ENCODE measurements at regions not wholly inside any gene's neighbourhood (a gene's known extent, or its start where the extent isn't known, plus 50 kb on each side); places are given as distances from the start of the nearest gene placed in this dataset.
"Not testable (repeated sequence)": the region's sequence is repeated elsewhere in the genome, so short reads cannot be mapped to it uniquely, and the experiment has no call there.

GRCh38 chr1:55472115-55472514, 257.0 kb upstream of the USP24 start:
- no peak for DNase-seq

GRCh38 chr1:55468142-55468795, 253.1 kb upstream of the USP24 start:
- peak; percentile 67 for DNase-seq

GRCh38 chr1:55466921-55467320, 251.8 kb upstream of the USP24 start:
- DNase-seq: peak; percentile 89

- no peak for DNase-seq
Observed at GRCh38 chr1:55466373-55466772, 251.2 kb upstream of the USP24 start.

- no peak for DNase-seq
Observed at GRCh38 chr1:55464550-55464949, 249.4 kb upstream of the USP24 start.

- no peak for DNase-seq
Observed at GRCh38 chr1:55463814-55464475, 248.8 kb upstream of the USP24 start.

GRCh38 chr1:55457874-55458273, 242.7 kb upstream of the USP24 start:
- DNase-seq: no peak

GRCh38 chr1:55456971-55457370, 241.8 kb upstream of the USP24 start:
- peak; percentile 39 for DNase-seq

- peak; percentile 53 for DNase-seq
Observed at GRCh38 chr1:55448261-55448660, 233.1 kb upstream of the USP24 start.

- no peak for DNase-seq
Observed at GRCh38 chr1:55447488-55447887, 232.3 kb upstream of the USP24 start.

GRCh38 chr1:55446351-55446750, 231.2 kb upstream of the USP24 start:
- DNase-seq: peak; percentile 83

GRCh38 chr1:55445416-55445815, 230.3 kb upstream of the USP24 start:
- no peak for DNase-seq

- no peak for DNase-seq
Observed at GRCh38 chr1:55444667-55445066, 229.5 kb upstream of the USP24 start.

GRCh38 chr1:55443175-55443915, 228.2 kb upstream of the USP24 start:
- peak; percentile 95 for DNase-seq

- DNase-seq: peak; percentile 67
Observed at GRCh38 chr1:55441489-55441888, 226.3 kb upstream of the USP24 start.

GRCh38 chr1:55437692-55438091, 222.5 kb upstream of the USP24 start:
- no peak for DNase-seq

GRCh38 chr1:55430720-55431119, 215.6 kb upstream of the USP24 start:
- peak; percentile 43 for DNase-seq

- not testable (repeated sequence) for DNase-seq
Observed at GRCh38 chr1:55430206-55430605, 215.0 kb upstream of the USP24 start.

GRCh38 chr1:55428944-55429931, 214.1 kb upstream of the USP24 start:
- DNase-seq: peak; percentile 99

GRCh38 chr1:55428231-55428630, 213.1 kb upstream of the USP24 start:
- DNase-seq: no peak

- no peak for DNase-seq
Observed at GRCh38 chr1:55427606-55428005, 212.4 kb upstream of the USP24 start.

- DNase-seq: no peak
Observed at GRCh38 chr1:55426619-55427018, 211.5 kb upstream of the USP24 start.

Data from fibroblast of skin of scalp (primary cell).